GM12878 (cell line): ENCODE measurements at regions not wholly inside any gene's neighbourhood (a gene's known extent, or its start where the extent isn't known, plus 50 kb on each side); places are given as distances from the start of the nearest gene placed in this dataset.

ENCODE experiments used
- ATAC-seq: fragments of 200-7000 bp; cut with Tn5 transposase; 3 replicates; pipeline ENCODE4 v1.9.1; 2020; ENCODE audit warnings: mild to moderate bottlenecking, moderate library complexity
- BruUV-seq: library from RNA; stranded (reverse); fragments of 400-500 nt; replicated peaks from 2 replicates; lab custom pipeline; 2021; lab: Mats Ljungman, UMichigan
- CTCF ChIA-PET: fragments of 300-600 bp; sonication (Branson Sonifier 250); formaldehyde crosslinking; extraction: SDS; loops from one replicate; lab custom pipeline; 2021; ENCODE audit warnings: inconsistent platforms; lab: Yijun Ruan, JAX
- POLR2A ChIA-PET: fragments of 350-600 bp; formaldehyde crosslinking; extraction: SDS; loops from one replicate; lab custom pipeline; 2021; ENCODE audit warnings: inconsistent platforms; lab: Charles Lee
- RAD21 ChIA-PET: fragments of 300-600 bp; sonication (Branson Sonifier 250); formaldehyde crosslinking; loops from one replicate; lab custom pipeline; 2023; ENCODE audit warnings: antibody characterized with exemption; ENCODE audit not compliant: unreplicated experiment; lab: Charles Lee
- SMC1A ChIA-PET: fragments of 300-600 bp; sonication (Branson Sonifier 250); formaldehyde crosslinking; loops from one replicate; lab custom pipeline; 2023; ENCODE audit not compliant: unreplicated experiment, uncharacterized antibody; lab: Charles Lee
- DNase-seq: peaks from one replicate; pipeline ENCODE4 v3.0.0-alpha.2; 2011; ENCODE audit warnings: low read depth, low spot score
- FAIRE-seq: peaks from 3 replicates; lab custom pipeline; 2011; peaks lifted over from hg19 to GRCh38; lab: Jason Lieb, UNC
- H2AFZ ChIP-seq: 2 replicates; pipeline ENCODE4 v1.6.0; 2011; ENCODE audit warnings: low read depth, low read length, control low read depth; ENCODE audit not compliant: control insufficient read depth
- H3K27ac ChIP-seq: 2 replicates; pipeline ENCODE4 v1.5.1; 2011; ENCODE audit warnings: control low read depth; ENCODE audit not compliant: control insufficient read depth, insufficient read depth
- H3K27me3 ChIP-seq, 2 experiments: replicated peaks in 1 of 2; 2 replicates each; pipeline versions ENCODE4 v1.6.0 to v1.6.1; 2011; ENCODE audit warnings: low read length in 1 of 2; ENCODE audit not compliant: control insufficient read depth in 2 of 2, insufficient read depth in 2 of 2
- H3K36me3 ChIP-seq, 2 experiments: 2 replicates each; pipeline ENCODE4 v1.5.1; 2011; ENCODE audit warnings: low read length in 1 of 2; ENCODE audit not compliant: control insufficient read depth in 2 of 2, insufficient read depth in 2 of 2
- H3K4me1 ChIP-seq: 2 replicates; pipeline ENCODE4 v1.6.1; 2011; ENCODE audit warnings: mild to moderate bottlenecking, low read length, moderate library complexity, mixed read lengths; ENCODE audit not compliant: control insufficient read depth, insufficient read depth
- H3K4me2 ChIP-seq: 2 replicates; pipeline ENCODE4 v1.6.0; 2011; ENCODE audit warnings: control low read depth; ENCODE audit not compliant: control insufficient read depth, insufficient read depth
- H3K4me3 ChIP-seq: fragments of 200-600 bp; sonication (generic); 2 replicates; pipeline ENCODE4 v1.5.1; 2016
- H3K79me2 ChIP-seq: 2 replicates; pipeline ENCODE4 v1.6.0; 2011; ENCODE audit warnings: low read length; ENCODE audit not compliant: control insufficient read depth, insufficient read depth
- H3K9ac ChIP-seq: 2 replicates; pipeline ENCODE4 v1.8.0; 2011; ENCODE audit warnings: low read length, control low read depth, mixed read lengths; ENCODE audit not compliant: control insufficient read depth, insufficient read depth
- H3K9me3 ChIP-seq: replicated peaks from 3 replicates; pipeline ENCODE4 v1.5.1; 2011; ENCODE audit warnings: mild to moderate bottlenecking, low read length; ENCODE audit not compliant: control insufficient read depth, insufficient read depth
- H4K20me1 ChIP-seq: 2 replicates; pipeline ENCODE4 v1.6.0; 2011; ENCODE audit not compliant: control insufficient read depth, insufficient read depth
- ATF2 ChIP-seq: IDR thresholded peaks from 2 replicates; pipeline ENCODE4 v1.6.1; 2012; ENCODE audit warnings: low read length, inconsistent platforms
- IRF3 ChIP-seq: fragments of 450-650 bp; IDR thresholded peaks from 2 replicates; pipeline ENCODE4 v1.6.1; 2014; ENCODE audit warnings: mild to moderate bottlenecking
- NFYB ChIP-seq: IDR thresholded peaks from 2 replicates; pipeline ENCODE4 v1.6.1; 2011; ENCODE audit warnings: low read depth, mild to moderate bottlenecking, low read length, improper control_type of control experiment, moderate library complexity; ENCODE audit not compliant: insufficient read depth
- PBX3 ChIP-seq: IDR thresholded peaks from 2 replicates; pipeline ENCODE4 v1.6.1; 2011; ENCODE audit warnings: mild to moderate bottlenecking, low read depth, low read length, moderate library complexity; ENCODE audit not compliant: insufficient replicate concordance
- POU2F2 ChIP-seq: IDR thresholded peaks from 3 replicates; pipeline ENCODE4 v1.6.1; 2011; ENCODE audit warnings: low read depth, mild to moderate bottlenecking, low read length, borderline replicate concordance
- RCOR1 ChIP-seq: conservative IDR thresholded peaks from 2 replicates; pipeline ENCODE4 v1.6.1; 2012; ENCODE audit warnings: low read depth, low read length, improper control_type of control experiment
- YBX1 ChIP-seq: fragments of 450-650 bp; IDR thresholded peaks from 2 replicates; pipeline ENCODE4 v1.6.1; 2016; ENCODE audit warnings: antibody characterized with exemption
- WGBS: methylation state at CpG from one replicate; pipeline ENCODE4 v1.1.6; 2016; ENCODE audit warnings: low lambda C conversion rate; ENCODE audit not compliant: insufficient replicate concordance, insufficient coverage; ENCODE audit errors: missing lambda C conversion rate; 5-methylcytosine and 5-hydroxymethylcytosine counted together
- in situ Hi-C: fragments of 300-500 bp; cut with MboI; formaldehyde crosslinking; loops from 9 replicates; pipeline ENCODE4 v1.14.3; 2018; ENCODE audit warnings: mixed read lengths
- intact Hi-C: fragments of 100-400 bp; cut with micrococcal nuclease; formaldehyde crosslinking; loops from one replicate; pipeline ENCODE4 v1.14.2; 2022; ENCODE audit not compliant: unreplicated experiment

GRCh38 chr22:49685686-49686085, 142.0 kb downstream of the BRD1 start:
- no peaks in the 10 kb centered on the region; a peak in 1 of 4 replicates for H3K27me3 ChIP-seq
- no peak for TF ChIP-seq PBX3
- no peak overlapping the region for H3K27ac ChIP-seq
- in situ Hi-C loops (no loop called here), intact Hi-C loops (no loop called here)
- DNase-seq: no peak
- no peak for FAIRE-seq
- H3K4me3 ChIP-seq: no peak overlapping the region
- H3K4me2 ChIP-seq: no peak overlapping the region
- no peaks in the 10 kb centered on the region for H3K36me3 ChIP-seq
- H2AFZ ChIP-seq: no peak overlapping the region
- no peaks in the 10 kb centered on the region for H3K79me2 ChIP-seq
- no TSS peak for BruUV-seq
- CTCF ChIA-PET: no interaction called here
- POLR2A ChIA-PET: no interaction called here
- no peak for ATAC-seq
- RAD21 ChIA-PET: no interaction called here
- H3K4me1 ChIP-seq: no peaks in the 10 kb centered on the region
- SMC1A ChIA-PET: no interaction called here
- no peaks in the 10 kb centered on the region; the same call in 2 of the 3 replicates for H3K9me3 ChIP-seq
- H4K20me1 ChIP-seq: no peaks in the 10 kb centered on the region
- WGBS: 65% methylated on average over 18 of the region's 18 CpGs
- H3K9ac ChIP-seq: no peak overlapping the region

- H2AFZ ChIP-seq: no peak overlapping the region
- H3K9ac ChIP-seq: no peak overlapping the region
- no peak for TF ChIP-seq POU2F2
- no peak for TF ChIP-seq IRF3
- no peak for TF ChIP-seq NFYB
- TF ChIP-seq YBX1: no peak
- no peak for TF ChIP-seq RCOR1
- no peak for TF ChIP-seq ATF2
- TF ChIP-seq, all 136 proteins: peak for 0
- Histone ChIP-seq H3K79me2 (no peaks in the 10 kb centered on the region), H3K27me3 (no peaks in the 10 kb centered on the region; a peak in 1 of 4 replicates), H3K9me3 (no peaks in the 10 kb centered on the region; the same call in 2 of the 3 replicates), H3K4me1 (no peaks in the 10 kb centered on the region), H3K27ac (no peak overlapping the region), H4K20me1 (no peaks in the 10 kb centered on the region), H3K36me3 (no peaks in the 10 kb centered on the region), H3K4me3 (no peak overlapping the region), H3K4me2 (no peak overlapping the region)
- DNase-seq (no peak), FAIRE-seq (no peak), ATAC-seq (no peak)
- WGBS: 42% methylated on average over 9 of the region's 9 CpGs
- intact Hi-C loops: no loop called here
- SMC1A ChIA-PET: no interaction called here
- BruUV-seq: no TSS peak
- POLR2A ChIA-PET: no interaction called here
- RAD21 ChIA-PET: no interaction called here
- CTCF ChIA-PET: no interaction called here
- in situ Hi-C loops: no loop called here
Measured at GRCh38 chr22:49685116-49685515, 142.6 kb downstream of the BRD1 start.
